DMS 273 treated with DMSO at 0.1 percent for 48 hours (cell line): ENCODE measurements at regions not wholly inside any gene's neighbourhood (a gene's known extent, or its start where the extent isn't known, plus 50 kb on each side); places are given as distances from the start of the nearest gene placed in this dataset.

ENCODE experiments used
- DNase-seq: peaks from one replicate; lab custom pipeline; 2025; lab: John Stamatoyannopoulos, UW

DNA sequence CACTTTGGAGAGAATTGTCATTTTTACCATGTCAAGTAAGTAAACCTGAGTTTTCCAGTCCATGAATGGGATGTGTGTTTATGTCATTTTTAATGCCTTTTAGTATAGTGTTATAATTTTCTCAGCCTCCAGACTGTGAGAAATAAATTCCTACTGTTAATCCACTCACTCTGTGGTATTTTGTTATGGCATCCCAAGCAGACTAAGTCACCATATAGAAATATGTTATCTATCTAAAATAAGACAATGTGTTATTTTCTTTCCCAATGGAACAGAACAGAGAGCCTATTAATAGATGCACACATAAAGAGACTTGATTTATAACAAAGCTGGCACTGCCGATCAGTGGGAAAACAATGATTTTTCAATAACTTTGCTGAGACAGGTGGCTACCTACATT is 70.2 kb upstream of the SLC4A11 start:
- DNase-seq, result no peak

DNA sequence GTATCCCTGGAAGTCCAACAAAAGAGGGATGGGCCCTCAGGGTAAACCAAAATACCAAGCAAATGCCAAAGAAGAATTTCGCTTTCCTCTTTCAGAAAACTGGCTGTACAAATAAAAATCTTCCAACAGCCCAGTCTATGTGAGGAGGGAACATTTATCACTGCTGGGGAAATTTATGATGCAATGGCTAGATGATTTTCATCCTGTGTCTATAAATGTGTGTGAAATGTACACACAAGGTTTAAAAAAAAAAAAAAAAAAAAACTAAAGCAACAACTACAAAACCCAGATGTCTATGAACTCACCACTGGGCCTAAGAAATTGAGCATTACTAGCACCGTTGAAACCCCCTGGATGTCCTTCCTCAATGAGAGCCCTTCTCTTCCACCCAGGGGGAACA is 68.7 kb upstream of the SLC4A11 start:
- no peak for DNase-seq

DNA sequence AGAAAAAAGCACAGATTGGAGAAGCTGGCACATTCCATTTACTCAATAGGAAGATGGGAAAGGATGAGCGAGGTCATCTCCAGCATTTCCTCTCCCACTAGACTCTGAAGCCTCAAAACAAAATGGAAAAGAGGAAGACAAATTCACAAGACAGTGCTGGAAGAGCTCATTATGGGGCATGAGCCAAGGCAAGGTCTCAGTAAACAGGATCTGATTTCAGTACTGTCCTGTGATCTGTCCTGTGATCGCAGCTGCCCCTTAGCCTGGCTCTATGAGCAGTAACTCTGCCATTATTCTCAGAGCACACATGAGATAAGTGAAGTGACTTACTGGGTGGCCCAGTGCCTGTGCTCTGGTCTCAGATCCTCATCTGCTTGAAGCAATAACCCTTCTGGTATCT is 68.1 kb upstream of the SLC4A11 start:
- no peak for DNase-seq

DNA sequence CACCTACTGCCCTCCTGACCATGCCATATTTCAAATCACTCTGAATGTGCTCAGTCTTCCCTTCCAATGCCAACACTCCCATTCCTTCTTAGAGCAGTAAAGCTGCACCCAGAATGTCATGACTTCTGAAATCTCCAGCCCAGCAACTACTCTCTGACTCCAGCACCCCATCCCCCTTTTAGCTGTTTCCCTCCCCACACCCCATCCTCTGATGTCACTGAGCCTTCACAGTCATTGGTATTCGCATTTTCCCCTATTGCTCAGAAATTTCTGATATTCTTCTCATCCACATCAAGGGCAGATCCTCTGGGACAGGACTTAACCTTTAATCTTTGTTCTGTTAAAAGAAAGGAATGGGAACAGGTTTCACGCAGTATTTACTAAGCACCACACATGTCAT is 67.1 kb upstream of the SLC4A11 start:
- no peak for DNase-seq

GRCh38 chr20:3304456-3304855 is 65.5 kb upstream of the SLC4A11 start:
- no peak for DNase-seq

DNA sequence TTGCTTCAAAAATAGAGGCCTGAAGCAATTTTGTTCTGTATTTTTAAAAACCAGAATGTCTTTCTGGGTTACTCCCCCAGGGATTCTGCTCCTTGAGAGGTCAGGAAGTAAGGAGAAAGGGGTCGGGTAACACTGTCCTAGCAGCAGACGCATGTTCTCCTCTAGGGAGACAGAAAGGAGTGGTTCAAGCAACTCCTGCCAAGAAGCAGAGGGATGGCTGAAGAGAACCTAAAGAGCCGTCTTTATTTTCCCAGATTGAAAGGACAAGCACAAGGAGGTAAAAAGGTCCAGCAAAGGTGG is 58.0 kb upstream of the SLC4A11 start:
- DNase-seq, result no peak

DNA sequence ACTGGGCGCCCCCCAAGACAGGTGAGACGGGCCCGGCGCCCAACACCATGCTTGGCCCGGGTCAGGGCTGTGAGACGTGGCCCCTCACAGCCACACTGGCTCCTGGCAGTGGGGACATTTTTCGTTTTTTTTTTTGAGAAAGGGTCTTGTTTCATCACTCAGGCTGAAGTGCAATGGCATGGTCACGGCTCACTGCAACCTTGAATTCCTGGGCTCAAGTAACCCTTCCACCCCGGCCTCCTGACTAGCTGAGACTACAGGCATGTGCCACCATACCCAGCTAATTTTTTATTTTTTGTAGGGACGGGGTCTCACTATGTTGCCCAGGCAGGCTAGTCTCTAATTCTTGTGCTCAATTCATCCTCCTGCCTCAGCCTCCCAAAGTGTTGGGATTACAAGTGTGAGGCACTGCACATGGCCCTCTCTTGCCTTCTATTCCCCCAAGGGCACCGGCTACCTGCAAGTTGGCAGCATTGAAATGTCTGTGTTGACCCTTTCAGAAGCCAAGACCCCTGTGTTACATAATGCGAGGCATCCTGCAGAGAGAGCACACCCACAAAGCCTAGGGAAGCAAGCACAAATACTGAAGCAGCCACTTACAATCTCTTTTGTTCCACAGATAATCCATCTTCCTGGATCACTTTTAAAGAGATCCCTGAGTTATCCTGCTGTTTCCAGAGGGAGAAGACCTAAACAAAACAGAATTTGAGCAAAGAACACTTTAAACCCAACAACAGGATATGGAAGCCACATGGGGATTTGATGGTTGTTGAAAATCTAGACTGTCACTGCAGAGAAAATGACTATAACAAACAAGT is 57.5 kb upstream of the SLC4A11 start:
- no peak for DNase-seq
